Activated T-cell treated with anti-CD3 and anti-CD28 coated beads, Interleukin-2, amount 50 U/mL, for 4 hours (primary cell): ENCODE measurements at regions not wholly inside any gene's neighbourhood (a gene's known extent, or its start where the extent isn't known, plus 50 kb on each side); places are given as distances from the start of the nearest gene placed in this dataset.

Experiments
- ATAC-seq, 2 donors: fragments of 200-7000 bp; cut with Tn5 transposase; one replicate each; pipeline ENCODE4 v1.10.0; 2021
- DNase-seq: peaks from one replicate; pipeline ENCODE4 v3.0.0-alpha.2; 2020
- H3K27me3 Mint-ChIP-seq: one replicate; pipeline ENCODE4 v1.8.0; 2021; ENCODE audit warnings: low read depth, mixed read lengths
- H3K36me3 Mint-ChIP-seq: one replicate; pipeline ENCODE4 v1.8.0; 2022; ENCODE audit warnings: mixed read lengths; ENCODE audit not compliant: insufficient read depth
- H3K4me1 Mint-ChIP-seq: one replicate; pipeline ENCODE4 v1.8.0; 2021; ENCODE audit warnings: low read depth, mixed read lengths
- H3K4me3 Mint-ChIP-seq: one replicate; pipeline ENCODE4 v1.8.0; 2021; ENCODE audit warnings: mild to moderate bottlenecking, moderate library complexity, mixed read lengths
- H3K9me3 Mint-ChIP-seq: one replicate; pipeline ENCODE4 v1.8.0; 2021; ENCODE audit warnings: mixed read lengths

DNA sequence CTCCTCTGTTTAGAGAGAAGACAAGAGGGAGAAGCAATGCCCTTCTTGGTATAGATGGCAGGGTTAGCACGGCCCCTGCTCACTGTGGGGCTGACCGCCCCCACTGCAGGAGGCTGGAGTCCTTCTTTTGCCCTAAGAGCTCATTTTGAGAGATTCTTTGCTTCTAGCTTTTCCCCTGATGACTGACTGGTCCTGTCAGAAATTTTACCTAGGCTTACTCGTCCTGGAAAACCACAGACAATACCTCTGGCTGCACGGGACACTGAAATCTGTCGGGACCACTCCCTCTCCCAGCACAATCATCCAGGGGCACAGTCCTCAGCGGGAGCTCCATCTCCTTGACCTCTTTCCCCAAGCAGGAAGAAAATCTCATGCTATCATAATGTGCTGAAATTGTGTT, 143.0 kb upstream of the RGMA start:
- peaks cover 44% of the 10 kb centered on the region for H3K27me3 Mint-ChIP-seq
- peaks cover 2% of the 10 kb centered on the region for H3K36me3 Mint-ChIP-seq
- DNase-seq = no peak
- H3K4me3 Mint-ChIP-seq = no peak overlapping the region
- ATAC-seq = no peak
- H3K9me3 Mint-ChIP-seq = no peaks in the 10 kb centered on the region
- H3K4me1 Mint-ChIP-seq = peaks cover 13% of the 10 kb centered on the region

DNA sequence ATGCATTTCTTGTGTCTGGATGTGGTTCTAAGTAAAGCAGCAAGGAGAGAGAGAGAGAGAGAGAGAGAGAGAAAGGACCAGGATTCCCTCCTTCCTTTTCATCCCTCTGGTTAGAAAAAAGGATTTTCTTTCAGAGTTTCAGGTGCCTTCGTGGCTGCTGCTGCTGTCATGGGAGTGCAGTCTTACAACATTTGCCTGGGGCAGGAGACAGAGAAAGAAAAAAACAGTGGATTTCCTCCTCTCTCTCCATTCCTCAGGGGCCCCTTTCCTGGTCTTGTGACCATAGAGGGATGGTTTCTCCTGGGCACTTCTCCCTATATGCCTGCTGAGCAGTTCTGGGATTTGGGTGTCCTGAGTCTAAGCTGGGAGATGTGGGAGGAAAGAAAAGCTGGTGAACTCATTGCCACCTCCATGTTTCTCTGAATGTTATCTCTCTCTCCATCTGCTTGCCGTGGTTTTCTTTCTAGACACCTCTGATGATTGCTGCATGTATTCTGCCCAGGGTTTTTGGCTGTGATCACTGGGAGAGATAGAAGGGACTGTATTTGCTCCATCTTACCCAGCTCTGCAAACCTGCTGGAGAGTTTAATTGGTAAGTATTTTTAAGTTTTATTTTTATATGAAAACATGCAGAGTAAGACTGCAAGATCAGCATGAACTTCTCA, 142.4 kb upstream of the RGMA start:
- Mint-ChIP-seq H3K4me1 (peaks cover 10% of the 10 kb centered on the region), H3K27me3 (peaks cover 44% of the 10 kb centered on the region), H3K36me3 (peaks cover 2% of the 10 kb centered on the region), H3K4me3 (no peak overlapping the region), H3K9me3 (no peaks in the 10 kb centered on the region)
- no peak for DNase-seq
- no peak for ATAC-seq

GRCh38 chr15:93228546-93228945, 139.5 kb upstream of the RGMA start:
- H3K4me1 Mint-ChIP-seq = peaks cover 2% of the 10 kb centered on the region
- ATAC-seq (no peak), DNase-seq (no peak)
- no peak overlapping the region for H3K4me3 Mint-ChIP-seq
- peaks cover 36% of the 10 kb centered on the region for H3K27me3 Mint-ChIP-seq
- H3K36me3 Mint-ChIP-seq = peaks cover 2% of the 10 kb centered on the region
- H3K9me3 Mint-ChIP-seq = no peaks in the 10 kb centered on the region

DNA sequence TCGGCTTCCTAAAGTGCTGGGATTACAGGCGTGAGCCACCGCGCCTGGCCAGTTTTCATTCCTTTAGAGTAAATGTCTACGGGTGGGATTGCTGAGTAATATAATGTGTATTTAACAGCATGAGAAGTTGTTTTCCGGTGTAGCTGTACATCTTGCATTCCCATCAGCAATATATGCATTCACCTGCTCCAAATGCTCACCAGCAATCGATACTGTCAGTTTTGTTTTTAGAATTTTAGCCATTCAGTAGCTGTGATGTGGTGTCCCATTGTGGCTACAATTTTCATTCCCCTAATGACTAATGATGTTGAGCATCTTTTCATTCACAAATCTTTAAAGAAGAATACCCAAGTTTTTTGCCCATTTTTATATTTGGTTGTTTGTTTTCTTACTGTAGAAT, 134.8 kb upstream of the RGMA start:
- peaks cover under 1% of the 10 kb centered on the region for H3K36me3 Mint-ChIP-seq
- peaks cover 3% of the 10 kb centered on the region for H3K9me3 Mint-ChIP-seq
- H3K4me1 Mint-ChIP-seq = no peaks in the 10 kb centered on the region
- peaks cover 24% of the 10 kb centered on the region for H3K27me3 Mint-ChIP-seq
- ATAC-seq = no peak
- DNase-seq = no peak
- H3K4me3 Mint-ChIP-seq = no peak overlapping the region

GRCh38 chr15:93221759-93222158, 132.7 kb upstream of the RGMA start:
- Mint-ChIP-seq H3K9me3 (peaks cover 3% of the 10 kb centered on the region), H3K4me1 (no peaks in the 10 kb centered on the region), H3K27me3 (peaks cover 16% of the 10 kb centered on the region), H3K36me3 (no peaks in the 10 kb centered on the region), H3K4me3 (no peak overlapping the region)
- no peak for ATAC-seq
- DNase-seq = no peak

DNA sequence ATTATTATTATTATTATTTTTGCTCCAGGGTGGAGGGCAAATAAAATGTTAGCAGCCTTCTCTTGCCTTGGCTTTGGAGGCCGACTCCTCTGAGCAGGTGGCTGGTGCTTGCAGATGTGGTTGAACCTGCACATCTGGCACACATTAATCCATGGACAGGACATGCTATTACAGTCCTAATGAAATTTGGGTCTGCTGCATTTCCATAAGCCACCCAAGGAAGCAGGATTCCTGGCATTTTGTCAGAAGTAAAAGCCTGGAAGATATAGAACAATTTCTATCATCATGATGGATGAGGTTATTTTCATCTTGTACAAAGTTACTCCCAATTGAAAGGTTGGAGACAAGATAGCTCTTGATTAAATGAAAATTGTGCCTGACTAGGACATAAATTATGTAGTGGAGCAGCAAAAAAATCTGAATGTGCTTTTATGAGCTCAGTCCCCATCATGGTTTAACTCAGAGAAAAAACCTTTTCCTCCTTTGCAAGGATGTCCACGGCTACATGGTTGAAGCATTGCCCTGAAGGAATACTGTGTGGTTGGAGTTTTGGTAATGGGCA, 130.9 kb upstream of the RGMA start:
- DNase-seq = no peak
- no peak overlapping the region for H3K4me3 Mint-ChIP-seq
- no peak for ATAC-seq
- H3K4me1 Mint-ChIP-seq = no peaks in the 10 kb centered on the region
- H3K27me3 Mint-ChIP-seq = peaks cover 13% of the 10 kb centered on the region
- no peaks in the 10 kb centered on the region for H3K36me3 Mint-ChIP-seq
- H3K9me3 Mint-ChIP-seq = peaks cover 3% of the 10 kb centered on the region

DNA sequence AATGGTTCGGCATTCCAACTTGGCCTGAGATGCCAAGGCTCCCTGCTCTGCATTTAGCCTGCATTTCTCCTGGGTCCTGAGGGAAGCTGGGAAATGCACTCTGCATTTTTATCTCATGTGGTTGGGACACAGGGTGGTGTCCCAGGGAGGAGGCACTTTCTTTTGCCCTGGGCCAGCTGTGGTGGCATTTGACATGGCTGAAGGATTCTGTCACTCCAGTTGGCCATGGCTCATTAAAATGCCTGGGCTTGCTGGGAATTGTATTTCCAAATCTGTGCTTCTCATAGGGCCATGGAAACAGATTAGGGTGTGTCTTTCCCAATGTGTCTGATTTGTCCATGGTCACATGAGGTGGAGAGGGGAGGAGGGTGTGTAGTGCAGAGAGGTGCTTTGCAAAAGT, 128.3 kb upstream of the RGMA start:
- no peak overlapping the region for H3K4me3 Mint-ChIP-seq
- no peaks in the 10 kb centered on the region for H3K4me1 Mint-ChIP-seq
- H3K36me3 Mint-ChIP-seq = no peaks in the 10 kb centered on the region
- no peak for DNase-seq
- H3K27me3 Mint-ChIP-seq = peaks cover 10% of the 10 kb centered on the region
- H3K9me3 Mint-ChIP-seq = peaks cover 3% of the 10 kb centered on the region
- ATAC-seq = no peak

DNA sequence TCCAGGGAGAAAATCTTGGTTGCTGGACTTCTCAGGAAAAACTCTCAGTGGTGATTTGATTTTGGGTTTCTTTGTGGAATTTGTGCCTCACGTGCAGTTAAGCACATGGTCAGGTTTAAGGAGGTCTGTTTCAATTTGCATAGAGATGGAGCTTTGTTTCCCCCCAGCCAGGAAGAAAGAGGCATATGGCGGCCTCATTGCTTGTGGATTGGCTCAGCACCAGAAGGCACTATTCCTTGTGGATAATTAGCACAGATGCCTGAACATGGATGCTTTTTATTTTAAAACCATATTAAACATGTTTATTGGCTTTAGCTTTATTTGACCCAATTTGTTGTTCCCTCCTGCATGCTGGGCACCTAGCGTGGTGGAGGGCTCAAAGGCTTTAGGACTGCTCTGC, 125.1 kb upstream of the RGMA start:
- no peak for ATAC-seq
- Mint-ChIP-seq H3K4me1 (no peaks in the 10 kb centered on the region), H3K4me3 (no peak overlapping the region), H3K36me3 (no peaks in the 10 kb centered on the region), H3K9me3 (no peaks in the 10 kb centered on the region), H3K27me3 (peaks cover 5% of the 10 kb centered on the region)
- no peak for DNase-seq

- Mint-ChIP-seq H3K36me3 (no peaks in the 10 kb centered on the region), H3K4me3 (no peak overlapping the region), H3K27me3 (peaks cover 3% of the 10 kb centered on the region), H3K9me3 (no peaks in the 10 kb centered on the region), H3K4me1 (no peaks in the 10 kb centered on the region)
- DNase-seq (no peak), ATAC-seq (no peak)
Measured at GRCh38 chr15:93213281-93213680, 124.3 kb upstream of the RGMA start.

- H3K36me3 Mint-ChIP-seq = no peaks in the 10 kb centered on the region
- no peak for ATAC-seq
Measured at GRCh38 chr15:93212578-93212977, 123.6 kb upstream of the RGMA start.

DNA sequence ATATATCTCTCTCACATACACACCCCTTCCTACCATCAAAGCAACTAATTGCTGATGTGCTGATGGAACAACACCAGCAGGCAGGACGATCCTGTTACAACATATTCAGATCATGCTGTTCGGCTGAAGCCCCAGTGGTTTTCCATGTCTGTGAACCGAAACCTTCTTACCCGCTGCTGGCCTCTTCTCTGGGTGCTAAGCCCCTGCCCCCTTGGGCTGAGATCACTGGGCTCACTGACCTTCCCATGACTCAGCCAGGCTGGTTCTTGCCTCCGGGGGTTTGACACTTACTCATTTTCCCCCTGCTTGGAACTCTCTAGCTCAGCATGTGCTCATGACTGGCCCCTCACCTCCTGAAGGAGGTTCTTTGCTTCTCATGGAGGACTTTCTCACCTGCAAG, 122.0 kb upstream of the RGMA start:
- Mint-ChIP-seq H3K9me3 (no peaks in the 10 kb centered on the region), H3K4me1 (no peaks in the 10 kb centered on the region), H3K4me3 (no peak overlapping the region), H3K36me3 (no peaks in the 10 kb centered on the region), H3K27me3 (peaks cover 7% of the 10 kb centered on the region)
- no peak for ATAC-seq
- no peak for DNase-seq

More at GRCh38 chr15:93212578-93212977, 123.6 kb upstream of the RGMA start:
- no peaks in the 10 kb centered on the region for H3K4me1 Mint-ChIP-seq
- no peak for DNase-seq
- H3K4me3 Mint-ChIP-seq = no peak overlapping the region
- no peaks in the 10 kb centered on the region for H3K9me3 Mint-ChIP-seq
- H3K27me3 Mint-ChIP-seq = peaks cover 3% of the 10 kb centered on the region

- DNase-seq = no peak
- Mint-ChIP-seq H3K4me3 (no peak overlapping the region), H3K36me3 (no peaks in the 10 kb centered on the region), H3K9me3 (no peaks in the 10 kb centered on the region), H3K4me1 (no peaks in the 10 kb centered on the region), H3K27me3 (peaks cover 14% of the 10 kb centered on the region)
- ATAC-seq = no peak
Measured at GRCh38 chr15:93209690-93210445, 120.9 kb upstream of the RGMA start.

- Mint-ChIP-seq H3K36me3 (no peaks in the 10 kb centered on the region), H3K4me1 (no peaks in the 10 kb centered on the region), H3K27me3 (peaks cover 20% of the 10 kb centered on the region), H3K9me3 (no peaks in the 10 kb centered on the region), H3K4me3 (no peak overlapping the region)
- ATAC-seq (no peak), DNase-seq (no peak)
Measured at GRCh38 chr15:93206893-93207292, 117.9 kb upstream of the RGMA start.

DNA sequence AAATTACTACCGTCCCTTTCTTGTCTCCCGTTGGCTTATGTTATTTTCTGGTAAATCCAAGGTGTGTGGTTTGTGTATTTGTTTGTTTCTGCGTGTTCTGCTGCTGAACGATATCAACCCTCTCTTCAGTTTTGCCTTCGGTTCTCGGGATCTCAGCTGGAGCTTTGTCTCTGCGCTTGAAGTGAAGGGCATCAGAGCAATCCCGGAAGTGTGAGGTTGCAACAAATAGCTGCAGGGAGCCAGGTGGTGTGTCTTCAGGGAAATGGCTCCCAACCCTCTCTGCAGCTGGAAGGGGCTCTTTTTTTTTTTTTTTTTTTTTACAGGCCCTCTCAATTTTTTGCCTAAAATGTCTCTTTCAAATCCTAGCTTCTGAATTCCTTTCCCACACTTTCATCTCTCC, 116.4 kb upstream of the RGMA start:
- ATAC-seq (no peak), DNase-seq (no peak)
- no peak overlapping the region for H3K4me3 Mint-ChIP-seq
- H3K4me1 Mint-ChIP-seq = no peaks in the 10 kb centered on the region
- H3K9me3 Mint-ChIP-seq = no peaks in the 10 kb centered on the region
- H3K36me3 Mint-ChIP-seq = no peaks in the 10 kb centered on the region
- H3K27me3 Mint-ChIP-seq = peaks cover 22% of the 10 kb centered on the region

DNA sequence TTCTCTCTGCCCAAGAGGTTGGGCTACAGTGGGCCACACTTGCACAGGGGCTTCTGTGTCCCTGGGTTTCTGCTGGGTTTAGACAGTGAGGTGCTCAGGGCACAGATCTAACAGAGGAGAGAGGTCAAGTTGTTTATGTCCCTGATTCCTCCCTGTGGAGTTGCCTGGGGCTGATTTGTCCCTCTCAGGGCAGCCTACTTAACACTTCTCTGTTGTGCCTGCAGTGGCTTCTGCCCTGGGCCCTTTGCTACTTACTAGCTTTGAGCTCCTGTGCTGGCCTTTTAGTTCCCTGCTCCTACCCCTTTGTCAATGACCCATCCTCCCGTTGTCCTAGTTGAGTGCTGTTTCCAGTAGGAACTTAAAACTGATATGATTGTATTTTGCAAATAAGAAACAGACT, 114.0 kb upstream of the RGMA start:
- Mint-ChIP-seq H3K36me3 (peaks cover 1% of the 10 kb centered on the region), H3K4me1 (no peaks in the 10 kb centered on the region), H3K4me3 (no peak overlapping the region), H3K27me3 (peaks cover 34% of the 10 kb centered on the region), H3K9me3 (peaks cover 8% of the 10 kb centered on the region)
- DNase-seq (no peak), ATAC-seq (no peak)
